Glutamatergic neuron (in vitro differentiated cells): ENCODE measurements at regions not wholly inside any gene's neighbourhood (a gene's known extent, or its start where the extent isn't known, plus 50 kb on each side); places are given as distances from the start of the nearest gene placed in this dataset.

Experiments used
- DNase-seq: peaks from one replicate; pipeline ENCODE4 v3.0.0; 2022
- H3K27ac Mint-ChIP-seq: one replicate; pipeline ENCODE4 v1.8.0; 2020; ENCODE audit warnings: mild to moderate bottlenecking, mixed read lengths, inconsistent platforms; ENCODE audit not compliant: unreplicated experiment
- H3K27me3 Mint-ChIP-seq: one replicate; pipeline ENCODE4 v1.8.0; 2020; ENCODE audit warnings: mild to moderate bottlenecking, moderate library complexity, mixed read lengths, inconsistent platforms; ENCODE audit not compliant: unreplicated experiment
- H3K36me3 Mint-ChIP-seq: one replicate; pipeline ENCODE4 v1.8.0; 2020; ENCODE audit warnings: mild to moderate bottlenecking, mixed read lengths, inconsistent platforms; ENCODE audit not compliant: unreplicated experiment
- H3K4me1 Mint-ChIP-seq: one replicate; pipeline ENCODE4 v1.8.0; 2020; ENCODE audit warnings: mild to moderate bottlenecking, low read depth, mixed read lengths, inconsistent platforms; ENCODE audit not compliant: unreplicated experiment
- H3K4me3 Mint-ChIP-seq: one replicate; pipeline ENCODE4 v1.8.0; 2020; ENCODE audit warnings: mild to moderate bottlenecking, mixed read lengths, inconsistent platforms; ENCODE audit not compliant: unreplicated experiment
- H3K9me3 Mint-ChIP-seq: one replicate; pipeline ENCODE4 v1.8.0; 2020; ENCODE audit warnings: mild to moderate bottlenecking, moderate library complexity, mixed read lengths, inconsistent platforms; ENCODE audit not compliant: unreplicated experiment
- CTCF ChIP-seq: fragments of 200-600 bp; sonication (generic); IDR thresholded peaks from one replicate; pipeline ENCODE4 v1.5.0; 2021; ENCODE audit not compliant: partially characterized antibody, unreplicated experiment

- Mint-ChIP-seq H3K27me3 (no peaks in the 10 kb centered on the region), H3K4me1 (no peaks in the 10 kb centered on the region), H3K27ac (no peak overlapping the region), H3K36me3 (no peaks in the 10 kb centered on the region), H3K4me3 (no peak overlapping the region), H3K9me3 (peaks cover 2% of the 10 kb centered on the region)
- no peak for DNase-seq
- TF ChIP-seq CTCF = no peak
Measured at GRCh38 chr10:33412241-33412640, 77.8 kb upstream of the NRP1 start.

GRCh38 chr10:33410860-33411234 is 76.4 kb upstream of the NRP1 start:
- H3K36me3 Mint-ChIP-seq = no peaks in the 10 kb centered on the region
- no peaks in the 10 kb centered on the region for H3K4me1 Mint-ChIP-seq
- DNase-seq = no peak
- H3K9me3 Mint-ChIP-seq = peaks cover 2% of the 10 kb centered on the region
- no peak overlapping the region for H3K4me3 Mint-ChIP-seq
- H3K27ac Mint-ChIP-seq = no peak overlapping the region
- TF ChIP-seq CTCF = no peak
- no peaks in the 10 kb centered on the region for H3K27me3 Mint-ChIP-seq

- DNase-seq = no peak
- TF ChIP-seq CTCF = no peak
- H3K27me3 Mint-ChIP-seq = no peaks in the 10 kb centered on the region
- no peak overlapping the region for H3K4me3 Mint-ChIP-seq
- H3K27ac Mint-ChIP-seq = no peak overlapping the region
- no peaks in the 10 kb centered on the region for H3K36me3 Mint-ChIP-seq
- peaks cover 2% of the 10 kb centered on the region for H3K9me3 Mint-ChIP-seq
- no peaks in the 10 kb centered on the region for H3K4me1 Mint-ChIP-seq
Measured at GRCh38 chr10:33410096-33410859, 75.8 kb upstream of the NRP1 start.

- H3K36me3 Mint-ChIP-seq = no peaks in the 10 kb centered on the region
- no peak for DNase-seq
- TF ChIP-seq CTCF = no peak
- peaks cover 2% of the 10 kb centered on the region for H3K9me3 Mint-ChIP-seq
- H3K4me3 Mint-ChIP-seq = no peak overlapping the region
- H3K27me3 Mint-ChIP-seq = no peaks in the 10 kb centered on the region
- no peak overlapping the region for H3K27ac Mint-ChIP-seq
- no peaks in the 10 kb centered on the region for H3K4me1 Mint-ChIP-seq
Measured at GRCh38 chr10:33406596-33406995, 72.1 kb upstream of the NRP1 start.

GRCh38 chr10:33402220-33403073 is 68.0 kb upstream of the NRP1 start:
- H3K27ac Mint-ChIP-seq = no peak overlapping the region
- DNase-seq = no peak
- H3K4me3 Mint-ChIP-seq = no peak overlapping the region
- H3K9me3 Mint-ChIP-seq = no peaks in the 10 kb centered on the region
- H3K36me3 Mint-ChIP-seq = no peaks in the 10 kb centered on the region
- no peak for TF ChIP-seq CTCF
- H3K4me1 Mint-ChIP-seq = no peaks in the 10 kb centered on the region
- H3K27me3 Mint-ChIP-seq = no peaks in the 10 kb centered on the region
